Mesendoderm (in vitro differentiated cells): ENCODE measurements at regions not wholly inside any gene's neighbourhood (a gene's known extent, or its start where the extent isn't known, plus 50 kb on each side); places are given as distances from the start of the nearest gene placed in this dataset.
"Not testable (repeated sequence)": the region's sequence is repeated elsewhere in the genome, so short reads cannot be mapped to it uniquely, and the experiment has no call there.

Source experiments
- DNase-seq: peaks from one replicate; pipeline ENCODE4 v3.0.0; 2013
- H2AK5ac ChIP-seq: 2 replicates; pipeline ENCODE4 v1.6.1; 2013; ENCODE audit warnings: low read length, inconsistent platforms
- H2BK120ac ChIP-seq: 2 replicates; pipeline ENCODE4 v1.6.1; 2013; ENCODE audit warnings: low read depth, mild to moderate bottlenecking, low read length, moderate library complexity, mixed read lengths
- H2BK15ac ChIP-seq: replicated peaks from 2 replicates; pipeline ENCODE4 v1.6.1; 2013; ENCODE audit warnings: low read depth, mild to moderate bottlenecking, moderate library complexity
- H2BK5ac ChIP-seq: 2 replicates; pipeline ENCODE4 v1.6.1; 2013; ENCODE audit warnings: low read length, inconsistent platforms
- H3K18ac ChIP-seq: 2 replicates; pipeline ENCODE4 v1.6.1; 2013; ENCODE audit warnings: mild to moderate bottlenecking, low read length, mixed read lengths
- H3K23ac ChIP-seq: one replicate; pipeline ENCODE4 v1.6.1; 2013; ENCODE audit warnings: low read length
- H3K27ac ChIP-seq: 2 replicates; pipeline ENCODE4 v1.5.1; 2013; ENCODE audit warnings: low read depth, mild to moderate bottlenecking, inconsistent platforms, low read length, moderate library complexity
- H3K27me3 ChIP-seq: 2 replicates; pipeline ENCODE4 v1.6.1; 2013; ENCODE audit warnings: low read length, control low read depth, mild to moderate bottlenecking, inconsistent platforms; ENCODE audit not compliant: insufficient read depth, poor library complexity
- H3K36me3 ChIP-seq: 2 replicates; pipeline ENCODE4 v1.6.1; 2013; ENCODE audit warnings: low read length, inconsistent platforms; ENCODE audit not compliant: control insufficient read depth, insufficient read depth
- H3K4ac ChIP-seq: one replicate; pipeline ENCODE4 v1.6.1; 2013; ENCODE audit warnings: low read depth, mild to moderate bottlenecking, low read length, moderate library complexity
- H3K4me1 ChIP-seq: 2 replicates; pipeline ENCODE4 v1.6.1; 2013; ENCODE audit warnings: low read depth, low read length, inconsistent platforms; ENCODE audit not compliant: control insufficient read depth
- H3K4me2 ChIP-seq: 2 replicates; pipeline ENCODE4 v1.6.1; 2013; ENCODE audit warnings: low read length
- H3K4me3 ChIP-seq: 2 replicates; pipeline ENCODE4 v1.5.1; 2013; ENCODE audit warnings: mild to moderate bottlenecking, low read length
- H3K56ac ChIP-seq: one replicate; pipeline ENCODE4 v1.6.1; 2013; ENCODE audit warnings: low read length
- H3K79me1 ChIP-seq: 2 replicates; pipeline ENCODE4 v1.6.1; 2013; ENCODE audit warnings: low read length, inconsistent platforms
- H3K79me2 ChIP-seq: 2 replicates; pipeline ENCODE4 v1.6.1; 2013; ENCODE audit warnings: mild to moderate bottlenecking, low read length; ENCODE audit not compliant: control insufficient read depth, insufficient read depth
- H3K9ac ChIP-seq: 2 replicates; pipeline ENCODE4 v1.6.1; 2013; ENCODE audit warnings: low read length, inconsistent platforms
- H4K5ac ChIP-seq: one replicate; pipeline ENCODE4 v1.6.1; 2013; ENCODE audit warnings: low read length
- H4K8ac ChIP-seq: one replicate; pipeline ENCODE4 v1.6.1; 2013; ENCODE audit warnings: low read depth, mild to moderate bottlenecking, control low read depth, low read length, moderate library complexity
- WGBS: extraction: QIAGEN DNeasy Blood & Tissue Kit; methylation state at CpG from one replicate; pipeline ENCODE4 v1.1.7; 2013; ENCODE audit warnings: low lambda C conversion rate, missing lambda C conversion rate; ENCODE audit not compliant: insufficient coverage; ENCODE audit errors: extremely low coverage; 5-methylcytosine and 5-hydroxymethylcytosine counted together

GRCh38 chr1:149398527-149398926 is 76.3 kb upstream of the NBPF19 start:
- not testable (repeated sequence) for H4K8ac ChIP-seq, H3K36me3 ChIP-seq, H3K79me2 ChIP-seq, H3K4me2 ChIP-seq, H3K4me1 ChIP-seq, H2AK5ac ChIP-seq, H3K4ac ChIP-seq, H3K4me3 ChIP-seq, H2BK15ac ChIP-seq, H3K27ac ChIP-seq, H3K9ac ChIP-seq, H3K23ac ChIP-seq, H3K79me1 ChIP-seq, H3K18ac ChIP-seq, DNase-seq, H2BK120ac ChIP-seq, H3K56ac ChIP-seq, H3K27me3 ChIP-seq, H4K5ac ChIP-seq, H2BK5ac ChIP-seq
- no CpG with 5 or more reads among the region's 6 CpGs for WGBS

DNA sequence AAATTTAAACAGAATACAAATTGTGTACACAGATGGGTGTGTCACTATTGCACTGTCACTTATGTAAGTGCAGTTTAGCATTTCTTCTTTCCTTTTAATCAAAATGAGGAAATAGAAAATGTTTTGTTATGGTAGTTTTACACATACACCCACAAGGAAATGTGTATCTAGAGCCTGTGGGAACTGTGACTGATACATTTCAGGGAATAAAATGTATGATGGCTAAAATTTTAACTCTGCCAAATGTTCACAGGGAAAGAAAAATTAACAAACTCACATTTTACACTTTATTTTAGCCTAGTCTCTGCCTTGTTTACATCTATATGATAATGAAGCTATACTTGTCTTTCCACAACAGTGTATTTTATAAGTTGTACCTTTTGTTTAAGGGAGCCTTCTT is 66.4 kb upstream of the NBPF19 start:
- H4K5ac ChIP-seq, H3K4me1 ChIP-seq, H2BK120ac ChIP-seq, H3K4me3 ChIP-seq, H3K79me2 ChIP-seq, H2BK5ac ChIP-seq, H3K27me3 ChIP-seq, DNase-seq, H2AK5ac ChIP-seq, H3K4ac ChIP-seq, H4K8ac ChIP-seq, H3K56ac ChIP-seq, H3K79me1 ChIP-seq, H2BK15ac ChIP-seq, H3K9ac ChIP-seq, H3K23ac ChIP-seq, H3K18ac ChIP-seq, H3K36me3 ChIP-seq, H3K27ac ChIP-seq, H3K4me2 ChIP-seq: not testable (repeated sequence)

DNA sequence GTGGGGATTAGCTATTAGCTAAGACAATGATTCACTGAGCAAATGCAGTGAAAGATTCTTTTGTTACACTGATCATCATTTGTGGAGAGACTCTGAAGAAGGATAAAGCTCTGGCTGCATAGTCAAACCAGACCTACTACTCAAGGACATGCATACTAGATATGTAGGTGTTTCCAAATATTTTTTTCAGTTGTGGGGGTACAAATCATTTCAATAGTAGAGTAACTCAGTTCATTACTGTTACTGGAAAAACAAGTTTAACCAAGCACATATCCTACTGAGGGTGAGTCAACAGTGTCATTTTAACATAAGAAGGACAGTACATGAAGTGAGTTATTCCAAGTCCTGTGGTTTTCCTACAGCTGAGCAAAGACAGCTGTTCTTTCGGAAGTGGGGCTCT is 59.5 kb upstream of the NBPF19 start:
- H3K4ac ChIP-seq, H4K5ac ChIP-seq, H3K79me2 ChIP-seq, H3K36me3 ChIP-seq, H2BK5ac ChIP-seq, H3K27ac ChIP-seq, H2BK15ac ChIP-seq, H2AK5ac ChIP-seq, H2BK120ac ChIP-seq, H3K79me1 ChIP-seq, H3K18ac ChIP-seq, H3K56ac ChIP-seq, H3K4me1 ChIP-seq, H4K8ac ChIP-seq, H3K27me3 ChIP-seq, H3K9ac ChIP-seq, H3K4me2 ChIP-seq, H3K4me3 ChIP-seq, H3K23ac ChIP-seq, DNase-seq: not testable (repeated sequence)
- no CpG with 5 or more reads among the region's 1 CpG for WGBS

- H4K5ac ChIP-seq, H2BK15ac ChIP-seq, H2AK5ac ChIP-seq, H3K4me2 ChIP-seq, H3K18ac ChIP-seq, H3K23ac ChIP-seq, H3K79me2 ChIP-seq, H3K4me3 ChIP-seq, H2BK5ac ChIP-seq, H3K56ac ChIP-seq, H3K9ac ChIP-seq, DNase-seq, H2BK120ac ChIP-seq, H3K79me1 ChIP-seq, H3K36me3 ChIP-seq, H3K4ac ChIP-seq, H3K27ac ChIP-seq, H3K4me1 ChIP-seq, H3K27me3 ChIP-seq, H4K8ac ChIP-seq: not testable (repeated sequence)
- no CpG with 5 or more reads among the region's 3 CpGs for WGBS
Measured at GRCh38 chr1:149418782-149419181, 56.1 kb upstream of the NBPF19 start.

DNA sequence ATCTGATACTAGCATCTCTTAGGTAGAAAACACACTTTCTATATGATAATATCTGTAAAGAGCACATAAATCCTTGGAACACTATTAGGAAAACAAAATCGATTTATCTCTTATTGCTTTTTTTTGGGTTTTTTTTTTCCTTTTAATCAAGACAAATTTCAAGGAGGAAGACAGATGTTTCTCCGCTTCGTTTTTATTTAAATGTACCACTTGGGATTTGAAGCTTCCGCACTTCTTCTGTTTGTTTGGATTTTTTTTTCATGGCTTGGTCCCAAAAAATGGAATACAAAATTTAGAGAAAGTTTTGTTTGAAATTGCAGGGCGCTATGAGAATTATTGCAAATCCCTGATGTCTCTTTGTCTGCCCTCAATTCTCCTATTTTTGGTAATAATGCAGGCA is 51.7 kb upstream of the NBPF19 start:
- H3K79me1 ChIP-seq, H4K5ac ChIP-seq, H2AK5ac ChIP-seq, H3K36me3 ChIP-seq, H3K23ac ChIP-seq, H2BK5ac ChIP-seq, H3K79me2 ChIP-seq, H3K27ac ChIP-seq, H2BK120ac ChIP-seq, H3K4me2 ChIP-seq, H3K27me3 ChIP-seq, H2BK15ac ChIP-seq, H3K56ac ChIP-seq, H3K9ac ChIP-seq, H3K18ac ChIP-seq, H3K4me3 ChIP-seq, H3K4ac ChIP-seq, H4K8ac ChIP-seq, H3K4me1 ChIP-seq, DNase-seq: not testable (repeated sequence)
- WGBS: no CpG with 5 or more reads among the region's 5 CpGs
